HL-60 (cell line): ENCODE measurements at regions not wholly inside any gene's neighbourhood (a gene's known extent, or its start where the extent isn't known, plus 50 kb on each side); places are given as distances from the start of the nearest gene placed in this dataset.

ENCODE experiments used
- DNase-seq, 2 experiments: peaks; one replicate each; pipeline ENCODE4 v3.0.0-alpha.2; 2010 to 2020; ENCODE audit warnings: low read depth in 1 of 2, low spot score in 1 of 2
- H3K27ac ChIP-seq: fragments of 250-450 bp; sonication (Bioruptor Pico); replicated peaks from 2 replicates; pipeline ENCODE4 v1.5.1; 2020; ENCODE audit warnings: mild to moderate bottlenecking, moderate library complexity
- H3K27me3 ChIP-seq: fragments of 250-450 bp; sonication (Bioruptor Pico); 2 replicates; pipeline ENCODE4 v1.5.1; 2021; ENCODE audit warnings: mild to moderate bottlenecking, moderate library complexity; ENCODE audit not compliant: insufficient read depth, poor library complexity, severe bottlenecking
- H3K4me3 ChIP-seq: replicated peaks from 2 replicates; pipeline ENCODE4 v1.5.1; 2011; ENCODE audit warnings: mild to moderate bottlenecking, control low read depth, low read length; ENCODE audit not compliant: insufficient read depth
- CTCF ChIP-seq: IDR thresholded peaks from one replicate; pipeline ENCODE4 v1.5.1; 2011; ENCODE audit warnings: low read length, control low read depth, inconsistent platforms; ENCODE audit not compliant: insufficient read depth
- GABPA ChIP-seq: IDR thresholded peaks from 2 replicates; pipeline ENCODE4 v1.6.1; 2012; ENCODE audit warnings: low read depth
- POLR2AphosphoS5 ChIP-seq: IDR thresholded peaks from 2 replicates; pipeline ENCODE4 v1.6.1; 2012; ENCODE audit warnings: low read depth
- REST ChIP-seq: IDR thresholded peaks from 2 replicates; pipeline ENCODE4 v1.6.1; 2012; ENCODE audit warnings: low read depth; ENCODE audit not compliant: insufficient replicate concordance
- SPI1 ChIP-seq: IDR thresholded peaks from 2 replicates; pipeline ENCODE4 v1.6.1; 2012; ENCODE audit warnings: low read depth, mild to moderate bottlenecking, borderline replicate concordance

GRCh38 chr6:165090242-165090641 lies 219.2 kb downstream of the C6orf118 start:
- TF ChIP-seq REST = no peak
- no peak for DNase-seq
- H3K27ac ChIP-seq = no peak overlapping the region
- no peaks in the 10 kb centered on the region for H3K27me3 ChIP-seq
- H3K4me3 ChIP-seq = no peak overlapping the region

GRCh38 chr6:165086814-165087213 lies 222.6 kb downstream of the C6orf118 start:
- Histone ChIP-seq H3K27ac (no peak overlapping the region), H3K4me3 (no peak overlapping the region), H3K27me3 (no peaks in the 10 kb centered on the region)
- no peak for TF ChIP-seq CTCF
- TF ChIP-seq SPI1 = no peak
- TF ChIP-seq POLR2AphosphoS5 = no peak
- DNase-seq = no peak

- Histone ChIP-seq H3K27ac (no peak overlapping the region), H3K4me3 (no peak overlapping the region), H3K27me3 (no peaks in the 10 kb centered on the region)
- no peak for DNase-seq
- TF ChIP-seq CTCF (no peak), POLR2AphosphoS5 (no peak), GABPA (no peak), SPI1 (no peak), REST (no peak)
These were observed 226.8 kb downstream of the C6orf118 start for GRCh38 chr6:165082636-165083035.

- H3K4me3 ChIP-seq = no peak overlapping the region
These were observed 227.4 kb downstream of the C6orf118 start for GRCh38 chr6:165081944-165082532.

More at GRCh38 chr6:165081944-165082532, 227.4 kb downstream of the C6orf118 start:
- Histone ChIP-seq H3K27me3 (no peaks in the 10 kb centered on the region), H3K27ac (no peak overlapping the region)
- TF ChIP-seq SPI1 (no peak), GABPA (no peak), REST (no peak), POLR2AphosphoS5 (no peak), CTCF (no peak)
- DNase-seq = no peak
